ENCODE measurements at regions not wholly inside any gene's neighbourhood (a gene's known extent, or its start where the extent isn't known, plus 50 kb on each side); places are given as distances from the start of the nearest gene placed in this dataset.
A peak's percentile ranks its signal among the peaks of the same experiment; 100 is the strongest.

DNA sequence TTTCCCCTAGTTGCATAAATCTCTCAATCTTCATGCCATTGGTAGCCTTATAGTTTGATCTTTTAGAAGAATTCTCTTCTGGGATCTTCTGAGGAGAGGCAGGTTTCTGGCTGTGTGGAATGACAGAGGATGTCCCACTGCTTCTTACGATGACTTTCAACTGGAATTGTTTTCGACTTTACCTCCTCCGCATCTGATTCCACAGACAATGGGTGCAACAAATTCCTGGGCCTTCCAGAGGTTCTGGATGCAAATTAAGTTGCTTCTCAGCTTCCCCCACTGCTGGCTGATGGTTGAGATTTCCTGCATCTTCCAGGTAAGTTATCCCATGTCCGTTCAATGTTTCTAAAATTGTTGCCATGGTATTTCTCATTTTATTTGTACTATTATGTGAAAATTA, 142.3 kb upstream of the TSC22D1 start:
- H3K4me2 ChIP-seq (ENCODE audit: low read length): no peak overlapping the region
- H3K9me3 ChIP-seq (ENCODE audit: low read length): no peaks in the 10 kb centered on the region
- H3K4me1 ChIP-seq (ENCODE audit: insufficient read depth, low read length): peaks cover 37% of the 10 kb centered on the region
- no peak for TF ChIP-seq EZH2phosphoT487 (IDR thresholded peaks at IDR 0.05; ENCODE audit: borderline replicate concordance, low read length)
- TF ChIP-seq EZH2 (IDR thresholded peaks at IDR 0.05; ENCODE audit: low read length, unreplicated experiment): no peak
- TF ChIP-seq, protein P1, sequence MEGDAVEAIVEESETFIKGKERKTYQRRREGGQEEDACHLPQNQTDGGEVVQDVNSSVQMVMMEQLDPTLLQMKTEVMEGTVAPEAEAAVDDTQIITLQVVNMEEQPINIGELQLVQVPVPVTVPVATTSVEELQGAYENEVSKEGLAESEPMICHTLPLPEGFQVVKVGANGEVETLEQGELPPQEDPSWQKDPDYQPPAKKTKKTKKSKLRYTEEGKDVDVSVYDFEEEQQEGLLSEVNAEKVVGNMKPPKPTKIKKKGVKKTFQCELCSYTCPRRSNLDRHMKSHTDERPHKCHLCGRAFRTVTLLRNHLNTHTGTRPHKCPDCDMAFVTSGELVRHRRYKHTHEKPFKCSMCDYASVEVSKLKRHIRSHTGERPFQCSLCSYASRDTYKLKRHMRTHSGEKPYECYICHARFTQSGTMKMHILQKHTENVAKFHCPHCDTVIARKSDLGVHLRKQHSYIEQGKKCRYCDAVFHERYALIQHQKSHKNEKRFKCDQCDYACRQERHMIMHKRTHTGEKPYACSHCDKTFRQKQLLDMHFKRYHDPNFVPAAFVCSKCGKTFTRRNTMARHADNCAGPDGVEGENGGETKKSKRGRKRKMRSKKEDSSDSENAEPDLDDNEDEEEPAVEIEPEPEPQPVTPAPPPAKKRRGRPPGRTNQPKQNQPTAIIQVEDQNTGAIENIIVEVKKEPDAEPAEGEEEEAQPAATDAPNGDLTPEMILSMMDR (conservative IDR thresholded peaks at IDR 0.05; ENCODE audit: low read depth, low read length): no peak
- H3K27ac ChIP-seq (ENCODE audit: low read length): no peak overlapping the region
- H3K9me2 ChIP-seq (replicated peaks; ENCODE audit: low read length): no peaks in the 10 kb centered on the region
- H3K79me2 ChIP-seq (ENCODE audit: low read length): no peaks in the 10 kb centered on the region
- no peak overlapping the region for H3K4me3 ChIP-seq (ENCODE audit: low read length)
- H3K27me3 ChIP-seq (ENCODE audit: low read length): no peaks in the 10 kb centered on the region
- no TSS peak for BruUV-seq (replicated peaks)
- no peak for DNase-seq
- H3K9ac ChIP-seq (ENCODE audit: low read length): no peak overlapping the region
- no peak for ATAC-seq
- no peaks in the 10 kb centered on the region for H3F3A ChIP-seq (ENCODE audit: low read length, unreplicated experiment)
- ChIA-PET POLR2A (ENCODE audit: unreplicated experiment) (no interaction called here), CTCF (no interaction called here)
- H4K20me1 ChIP-seq (ENCODE audit: low read length): no peaks in the 10 kb centered on the region
- H3K36me3 ChIP-seq (ENCODE audit: low read depth, low read length): no peaks in the 10 kb centered on the region
- intact Hi-C loops (cut with micrococcal nuclease): loop anchor here (10.0 kb wide), 1 partner anchor 234 kb away; no protein-coding TSS in a partner anchor
- H2AFZ ChIP-seq (ENCODE audit: low read length): no peak overlapping the region

DNA sequence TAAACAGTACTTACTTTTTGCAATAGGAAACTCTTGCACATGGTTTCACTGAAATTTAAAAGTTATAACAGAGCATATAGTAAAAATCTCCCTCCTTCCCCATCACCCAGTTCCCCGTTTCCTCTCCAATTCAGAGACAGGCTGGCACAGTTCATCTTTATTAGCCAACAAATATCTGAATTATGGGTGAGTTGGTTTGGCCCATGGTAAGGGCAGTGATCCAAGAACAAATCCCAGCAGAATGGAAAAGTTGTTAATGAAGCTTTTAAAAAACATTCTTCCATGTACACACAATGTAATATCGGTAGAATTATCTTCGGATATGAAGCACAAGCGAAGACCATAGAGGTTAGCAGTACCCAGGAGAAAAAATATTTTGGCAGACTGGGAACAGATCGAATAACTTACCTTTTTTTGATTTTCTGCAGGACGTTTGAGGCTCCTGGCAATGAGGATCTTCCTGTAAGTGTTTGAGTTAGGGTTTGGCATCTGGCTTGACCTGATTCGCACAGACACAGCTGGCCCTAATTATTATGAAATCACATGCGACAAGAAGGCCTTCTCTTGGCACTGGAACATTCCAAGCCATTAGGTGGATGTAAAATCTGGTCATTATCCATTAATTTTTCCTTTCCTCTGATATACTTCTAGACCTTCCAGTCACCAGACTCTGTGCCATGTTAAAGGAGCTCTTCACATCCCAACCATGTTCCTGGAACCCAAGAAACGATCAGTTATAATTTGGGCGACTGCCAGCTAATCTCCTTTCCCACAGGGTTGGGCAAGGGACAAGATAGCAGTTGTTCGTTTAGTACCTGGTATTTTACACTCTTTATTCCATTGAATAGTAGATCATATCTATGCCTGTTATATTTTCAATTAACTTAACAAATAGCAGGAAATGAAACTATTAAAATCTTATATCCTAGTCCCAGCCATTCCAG, 139.4 kb upstream of the TSC22D1 start:
- Histone ChIP-seq H3F3A (ENCODE audit: low read length, unreplicated experiment) (peaks cover 3% of the 10 kb centered on the region), H4K20me1 (ENCODE audit: low read length) (no peaks in the 10 kb centered on the region), H3K9me2 (replicated peaks; ENCODE audit: low read length) (no peaks in the 10 kb centered on the region), H3K9me3 (ENCODE audit: low read length) (no peaks in the 10 kb centered on the region), H3K27me3 (ENCODE audit: low read length) (no peaks in the 10 kb centered on the region), H2AFZ (ENCODE audit: low read length) (peak overlapping the region; percentile 41), H3K27ac (ENCODE audit: low read length) (peak overlapping the region; percentile 98), H3K4me3 (ENCODE audit: low read length) (no peak overlapping the region), H3K4me1 (ENCODE audit: insufficient read depth, low read length) (peaks cover 49% of the 10 kb centered on the region), H3K36me3 (ENCODE audit: low read depth, low read length) (no peaks in the 10 kb centered on the region), H3K4me2 (ENCODE audit: low read length) (peak overlapping the region; percentile 35), H3K9ac (ENCODE audit: low read length) (peak overlapping the region; percentile 79), H3K79me2 (ENCODE audit: low read length) (no peaks in the 10 kb centered on the region)
- BruUV-seq (replicated peaks): no TSS peak
- ATAC-seq (0 out of 2 replicates have a peak, but pooled peaks have one; percentile 9), DNase-seq (peak; percentile 32)
- ChIA-PET POLR2A (ENCODE audit: unreplicated experiment) (no interaction called here), CTCF (interaction anchor here (0.6 kb wide), 1 partner anchor 107 kb away, joined by 3 read pairs; no protein-coding TSS in a partner anchor)
- intact Hi-C loops (cut with micrococcal nuclease): loop anchor here (2.0 to 10.0 kb wide), 3 partner anchors 43 to 231 kb away; partner anchors contain the start of gene TSC22D1
- no peak for TF ChIP-seq EZH2 (IDR thresholded peaks at IDR 0.05; ENCODE audit: low read length, unreplicated experiment)
- TF ChIP-seq, protein P1 (conservative IDR thresholded peaks at IDR 0.05; ENCODE audit: low read depth, low read length): no peak
- TF ChIP-seq EZH2phosphoT487 (IDR thresholded peaks at IDR 0.05; ENCODE audit: borderline replicate concordance, low read length): no peak

Measured in PC-3 (cell line).